GM23338 (cell line): ENCODE measurements at regions not wholly inside any gene's neighbourhood (a gene's known extent, or its start where the extent isn't known, plus 50 kb on each side); places are given as distances from the start of the nearest gene placed in this dataset.

Experiments
- ATAC-seq: fragments of 200-7000 bp; cut with Tn5 transposase; 3 replicates; pipeline ENCODE4 v1.9.1; 2020
- DNase-seq: peaks from one replicate; pipeline ENCODE4 v3.0.0-alpha.2; 2015; ENCODE audit warnings: low spot score
- H2AFZ ChIP-seq: fragments of 200-600 bp; sonication (generic); 2 replicates; pipeline ENCODE4 v1.8.0; 2016; ENCODE audit warnings: antibody characterized with exemption, mild to moderate bottlenecking, moderate library complexity
- H3F3A ChIP-seq: fragments of 200-600 bp; sonication (generic); replicated peaks from 2 replicates; pipeline ENCODE4 v1.8.0; 2017; ENCODE audit warnings: antibody characterized with exemption, mixed run types, low read depth
- H3K27ac ChIP-seq: fragments of 200-600 bp; sonication (generic); 2 replicates; pipeline ENCODE4 v1.6.1; 2016; ENCODE audit warnings: low read depth
- H3K27me3 ChIP-seq: fragments of 200-600 bp; sonication (generic); 2 replicates; pipeline ENCODE4 v1.8.0; 2016; ENCODE audit warnings: mild to moderate bottlenecking, mixed run types, moderate library complexity; ENCODE audit not compliant: insufficient read depth
- H3K36me3 ChIP-seq: fragments of 200-600 bp; sonication (generic); 2 replicates; pipeline ENCODE4 v1.8.0; 2016; ENCODE audit warnings: mild to moderate bottlenecking; ENCODE audit not compliant: insufficient read depth
- H3K4me1 ChIP-seq: fragments of 200-600 bp; sonication (generic); 2 replicates; pipeline ENCODE4 v1.8.0; 2016; ENCODE audit warnings: mild to moderate bottlenecking, moderate library complexity; ENCODE audit not compliant: insufficient read depth
- H3K4me2 ChIP-seq: fragments of 200-600 bp; sonication (generic); 2 replicates; pipeline ENCODE4 v1.7.1; 2017; ENCODE audit warnings: mixed run types
- H3K4me3 ChIP-seq: fragments of 200-600 bp; sonication (generic); 2 replicates; pipeline ENCODE4 v1.6.1; 2016; ENCODE audit warnings: mixed run types
- H3K79me2 ChIP-seq: fragments of 200-600 bp; sonication (generic); replicated peaks from 2 replicates; pipeline ENCODE4 v1.8.0; 2017; ENCODE audit warnings: mild to moderate bottlenecking; ENCODE audit not compliant: insufficient read depth
- H3K9me2 ChIP-seq: fragments of 200-600 bp; sonication (generic); 2 replicates; pipeline ENCODE4 v1.8.0; 2017; ENCODE audit not compliant: insufficient read depth
- H4K20me1 ChIP-seq: fragments of 200-600 bp; sonication (generic); replicated peaks from 2 replicates; pipeline ENCODE4 v1.8.0; 2017; ENCODE audit warnings: mild to moderate bottlenecking; ENCODE audit not compliant: insufficient read depth
- H3K27ac Mint-ChIP-seq: 2 replicates; pipeline ENCODE4 v1.8.0; 2020; ENCODE audit warnings: inconsistent platforms, mild to moderate bottlenecking, moderate library complexity, mixed read lengths
- H3K27me3 Mint-ChIP-seq: 3 replicates; pipeline ENCODE4 v1.8.0; 2022; ENCODE audit warnings: low read depth, mild to moderate bottlenecking, moderate library complexity, mixed read lengths, inconsistent platforms; ENCODE audit not compliant: insufficient read depth, poor library complexity
- H3K36me3 Mint-ChIP-seq: 3 replicates; pipeline ENCODE4 v1.8.0; 2021; ENCODE audit warnings: low read depth, mild to moderate bottlenecking, inconsistent platforms, moderate library complexity, mixed read lengths
- H3K4me1 Mint-ChIP-seq: 3 replicates; pipeline ENCODE4 v1.8.0; 2020; ENCODE audit warnings: mild to moderate bottlenecking, inconsistent platforms, mixed read lengths
- H3K4me3 Mint-ChIP-seq: 3 replicates; pipeline ENCODE4 v1.8.0; 2021; ENCODE audit warnings: moderate library complexity, mild to moderate bottlenecking, inconsistent platforms, mixed read lengths
- H3K9me3 Mint-ChIP-seq: 3 replicates; pipeline ENCODE4 v1.8.0; 2020; ENCODE audit warnings: moderate library complexity, mild to moderate bottlenecking, inconsistent platforms, mixed read lengths
- EZH2 ChIP-seq: fragments of 200-600 bp; sonication (generic); IDR thresholded peaks from one replicate; pipeline ENCODE4 v1.8.0; 2017; ENCODE audit warnings: antibody characterized with exemption, mild to moderate bottlenecking, low read depth; ENCODE audit not compliant: unreplicated experiment
- EZH2phosphoT487 ChIP-seq: fragments of 200-600 bp; sonication (generic); IDR thresholded peaks from one replicate; pipeline ENCODE4 v1.8.1; 2018; ENCODE audit warnings: antibody characterized with exemption; ENCODE audit not compliant: unreplicated experiment
- JUNB ChIP-seq: IDR thresholded peaks from one replicate; pipeline ENCODE4 v1.6.1; 2016; ENCODE audit warnings: antibody characterized with exemption; ENCODE audit not compliant: unreplicated experiment
- NANOG ChIP-seq: IDR thresholded peaks from 2 replicates; pipeline ENCODE4 v1.6.1; 2016; ENCODE audit warnings: antibody characterized with exemption, borderline replicate concordance
- POLR2AphosphoS5 ChIP-seq: IDR thresholded peaks from 2 replicates; pipeline ENCODE4 v1.6.1; 2016; ENCODE audit warnings: antibody characterized with exemption, low read depth
- STAT1 ChIP-seq: IDR thresholded peaks from one replicate; pipeline ENCODE4 v1.6.1; 2016; ENCODE audit warnings: antibody characterized with exemption; ENCODE audit not compliant: unreplicated experiment
- ZNF114 ChIP-seq: fragments of 250-450 bp; sonication (Bioruptor Pico); IDR thresholded peaks from 2 replicates; pipeline ENCODE4 v1.5.0; 2020; ENCODE audit warnings: mild to moderate bottlenecking, moderate library complexity
- ZNF331 ChIP-seq: fragments of 250-450 bp; sonication (Bioruptor Pico); IDR thresholded peaks from 2 replicates; pipeline ENCODE4 v1.5.0; 2020; ENCODE audit warnings: low read depth, mild to moderate bottlenecking, moderate library complexity
- TF ChIP-seq, protein P1 (sequence below): IDR thresholded peaks from one replicate; pipeline ENCODE4 v1.6.1; 2018; ENCODE audit warnings: antibody characterized with exemption; ENCODE audit not compliant: unreplicated experiment
- TF ChIP-seq, protein P2 (sequence below), 2 experiments: fragments of 200-600 bp in 1 of 2; sonication (generic) in 1 of 2; conservative IDR thresholded peaks; 2 replicates each; pipeline versions ENCODE4 v1.5.1 to v1.6.1; 2016 to 2017; ENCODE audit warnings: antibody characterized with exemption in 2 of 2, low read depth in 2 of 2, mild to moderate bottlenecking in 2 of 2, moderate library complexity in 1 of 2

DNA sequence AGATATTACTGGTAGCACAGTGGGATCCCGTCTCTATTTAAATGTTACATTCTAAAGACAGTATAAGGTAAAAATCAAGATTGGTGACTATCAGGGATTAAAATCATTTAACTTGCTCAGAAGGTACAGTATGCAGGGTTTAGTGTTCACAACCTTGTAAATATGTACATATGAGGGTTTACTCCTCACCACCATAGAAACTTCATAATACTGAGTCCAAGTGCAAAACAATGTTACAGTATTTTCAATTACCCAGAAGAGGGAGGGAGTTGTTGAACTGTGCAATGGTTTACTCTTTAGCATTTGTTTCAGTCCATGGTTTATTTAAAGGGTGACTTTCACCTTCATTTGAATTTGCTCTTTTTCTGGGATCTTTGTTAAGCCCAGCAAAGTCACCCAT lies 165.1 kb downstream of the ZNF621 start (continued):
- TF ChIP-seq, protein P1, sequence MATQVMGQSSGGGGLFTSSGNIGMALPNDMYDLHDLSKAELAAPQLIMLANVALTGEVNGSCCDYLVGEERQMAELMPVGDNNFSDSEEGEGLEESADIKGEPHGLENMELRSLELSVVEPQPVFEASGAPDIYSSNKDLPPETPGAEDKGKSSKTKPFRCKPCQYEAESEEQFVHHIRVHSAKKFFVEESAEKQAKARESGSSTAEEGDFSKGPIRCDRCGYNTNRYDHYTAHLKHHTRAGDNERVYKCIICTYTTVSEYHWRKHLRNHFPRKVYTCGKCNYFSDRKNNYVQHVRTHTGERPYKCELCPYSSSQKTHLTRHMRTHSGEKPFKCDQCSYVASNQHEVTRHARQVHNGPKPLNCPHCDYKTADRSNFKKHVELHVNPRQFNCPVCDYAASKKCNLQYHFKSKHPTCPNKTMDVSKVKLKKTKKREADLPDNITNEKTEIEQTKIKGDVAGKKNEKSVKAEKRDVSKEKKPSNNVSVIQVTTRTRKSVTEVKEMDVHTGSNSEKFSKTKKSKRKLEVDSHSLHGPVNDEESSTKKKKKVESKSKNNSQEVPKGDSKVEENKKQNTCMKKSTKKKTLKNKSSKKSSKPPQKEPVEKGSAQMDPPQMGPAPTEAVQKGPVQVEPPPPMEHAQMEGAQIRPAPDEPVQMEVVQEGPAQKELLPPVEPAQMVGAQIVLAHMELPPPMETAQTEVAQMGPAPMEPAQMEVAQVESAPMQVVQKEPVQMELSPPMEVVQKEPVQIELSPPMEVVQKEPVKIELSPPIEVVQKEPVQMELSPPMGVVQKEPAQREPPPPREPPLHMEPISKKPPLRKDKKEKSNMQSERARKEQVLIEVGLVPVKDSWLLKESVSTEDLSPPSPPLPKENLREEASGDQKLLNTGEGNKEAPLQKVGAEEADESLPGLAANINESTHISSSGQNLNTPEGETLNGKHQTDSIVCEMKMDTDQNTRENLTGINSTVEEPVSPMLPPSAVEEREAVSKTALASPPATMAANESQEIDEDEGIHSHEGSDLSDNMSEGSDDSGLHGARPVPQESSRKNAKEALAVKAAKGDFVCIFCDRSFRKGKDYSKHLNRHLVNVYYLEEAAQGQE: no peak
- no peak for TF ChIP-seq POLR2AphosphoS5
- no peak for TF ChIP-seq ZNF331 (CRISPR knock-in tag)

DNA sequence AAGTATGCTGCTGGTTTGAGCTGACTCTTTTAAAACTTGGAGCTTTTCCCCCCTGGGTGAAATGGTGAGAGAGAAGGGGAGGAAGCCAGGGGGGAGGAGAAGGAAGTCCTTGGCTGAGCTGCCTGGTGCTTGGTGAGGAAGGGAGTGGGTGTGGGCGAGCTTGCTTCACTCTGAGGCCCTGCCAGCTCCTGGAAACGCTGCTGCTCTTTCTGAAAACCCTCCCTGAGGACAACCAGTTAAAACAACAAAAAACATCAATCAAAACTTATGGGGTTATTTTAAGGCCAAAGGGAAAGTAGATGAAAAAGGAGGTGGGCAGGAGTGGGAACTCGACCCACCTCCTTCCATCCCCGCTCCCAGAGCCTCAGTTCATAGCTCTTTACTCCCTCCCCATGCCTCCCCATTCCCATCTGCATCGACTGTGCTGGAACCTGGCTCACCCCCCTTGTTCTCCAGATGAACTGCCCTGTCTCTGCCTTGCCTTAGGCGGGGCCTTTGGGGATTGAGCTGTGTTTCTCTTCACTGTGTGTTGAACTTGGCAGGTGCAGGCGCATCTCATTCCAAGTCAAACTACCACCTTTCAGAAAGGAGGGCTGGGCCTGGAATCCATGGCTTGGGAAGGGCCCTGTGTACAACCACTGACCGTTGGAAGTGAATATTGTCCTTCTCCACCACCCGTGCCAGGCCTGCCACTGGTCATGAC lies 166.1 kb downstream of the ZNF621 start:
- TF ChIP-seq NANOG: no peak
- TF ChIP-seq, protein P2, sequence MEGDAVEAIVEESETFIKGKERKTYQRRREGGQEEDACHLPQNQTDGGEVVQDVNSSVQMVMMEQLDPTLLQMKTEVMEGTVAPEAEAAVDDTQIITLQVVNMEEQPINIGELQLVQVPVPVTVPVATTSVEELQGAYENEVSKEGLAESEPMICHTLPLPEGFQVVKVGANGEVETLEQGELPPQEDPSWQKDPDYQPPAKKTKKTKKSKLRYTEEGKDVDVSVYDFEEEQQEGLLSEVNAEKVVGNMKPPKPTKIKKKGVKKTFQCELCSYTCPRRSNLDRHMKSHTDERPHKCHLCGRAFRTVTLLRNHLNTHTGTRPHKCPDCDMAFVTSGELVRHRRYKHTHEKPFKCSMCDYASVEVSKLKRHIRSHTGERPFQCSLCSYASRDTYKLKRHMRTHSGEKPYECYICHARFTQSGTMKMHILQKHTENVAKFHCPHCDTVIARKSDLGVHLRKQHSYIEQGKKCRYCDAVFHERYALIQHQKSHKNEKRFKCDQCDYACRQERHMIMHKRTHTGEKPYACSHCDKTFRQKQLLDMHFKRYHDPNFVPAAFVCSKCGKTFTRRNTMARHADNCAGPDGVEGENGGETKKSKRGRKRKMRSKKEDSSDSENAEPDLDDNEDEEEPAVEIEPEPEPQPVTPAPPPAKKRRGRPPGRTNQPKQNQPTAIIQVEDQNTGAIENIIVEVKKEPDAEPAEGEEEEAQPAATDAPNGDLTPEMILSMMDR (conservative IDR thresholded peaks at IDR 0.05; ENCODE audit: low read depth in 2 of 2): no peak
- DNase-seq: no peak
- H3K27ac ChIP-seq: no peak overlapping the region
- H2AFZ ChIP-seq: 0 out of 2 replicates have a peak overlapping the region, but pooled peaks have one; percentile 28
- H3K27me3 Mint-ChIP-seq: peaks cover 3% of the 10 kb centered on the region
- no peaks in the 10 kb centered on the region for H3K27me3 ChIP-seq
- no peak overlapping the region for H3K4me2 ChIP-seq
- peaks cover 3% of the 10 kb centered on the region; the same call in 1 of the 2 replicates for H3K9me2 ChIP-seq
- H3K4me1 ChIP-seq: no peaks in the 10 kb centered on the region
- no peak overlapping the region for H3K4me3 Mint-ChIP-seq
- H3K36me3 Mint-ChIP-seq: no peaks in the 10 kb centered on the region
- H4K20me1 ChIP-seq: no peaks in the 10 kb centered on the region
- no peaks in the 10 kb centered on the region for H3K9me3 Mint-ChIP-seq
- no peak overlapping the region for H3K4me3 ChIP-seq
- no peaks in the 10 kb centered on the region for H3K36me3 ChIP-seq
- H3K79me2 ChIP-seq: no peaks in the 10 kb centered on the region
- no peaks in the 10 kb centered on the region for H3F3A ChIP-seq
- H3K4me1 Mint-ChIP-seq: no peaks in the 10 kb centered on the region; the same call in 2 of the 3 replicates
- no peak overlapping the region for H3K27ac Mint-ChIP-seq
- ATAC-seq: no peak

DNA sequence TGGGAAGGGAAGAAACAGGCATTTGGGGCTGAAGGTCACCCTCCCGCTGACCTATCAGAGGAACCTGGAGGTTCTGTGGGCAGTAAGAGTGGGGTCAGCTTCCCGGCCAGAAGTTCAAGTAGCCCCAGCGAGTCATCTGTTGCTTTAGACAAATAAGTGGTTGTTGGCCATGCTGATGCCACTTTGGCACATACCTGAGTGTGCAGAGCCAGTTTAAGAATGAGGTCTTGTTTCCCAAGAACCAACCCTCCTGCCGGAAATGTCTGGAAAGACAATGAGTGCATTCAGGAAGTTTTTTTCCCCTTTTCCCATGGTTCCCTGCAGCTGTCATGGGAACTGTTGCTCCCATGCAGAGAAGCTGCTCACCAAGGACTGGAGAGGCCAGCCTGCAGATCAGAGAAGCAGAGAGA lies 166.7 kb downstream of the ZNF621 start:
- Mint-ChIP-seq H3K27ac (no peak overlapping the region), H3K27me3 (peaks cover 3% of the 10 kb centered on the region), H3K4me1 (no peaks in the 10 kb centered on the region; the same call in 2 of the 3 replicates), H3K4me3 (no peak overlapping the region), H3K36me3 (no peaks in the 10 kb centered on the region), H3K9me3 (no peaks in the 10 kb centered on the region)
- H3K4me2 ChIP-seq: no peak overlapping the region
- no peak overlapping the region for H2AFZ ChIP-seq
- H3K4me3 ChIP-seq: no peak overlapping the region
- no peaks in the 10 kb centered on the region for H4K20me1 ChIP-seq
- ATAC-seq (no peak), DNase-seq (no peak)
- H3K36me3 ChIP-seq: no peaks in the 10 kb centered on the region
- H3K27me3 ChIP-seq: no peaks in the 10 kb centered on the region
- no peaks in the 10 kb centered on the region for H3K4me1 ChIP-seq
- H3F3A ChIP-seq: no peaks in the 10 kb centered on the region
- H3K27ac ChIP-seq: no peak overlapping the region
- no peaks in the 10 kb centered on the region for H3K79me2 ChIP-seq
- peaks cover 3% of the 10 kb centered on the region; the same call in 1 of the 2 replicates for H3K9me2 ChIP-seq
- TF ChIP-seq, protein P2 (conservative IDR thresholded peaks at IDR 0.05; ENCODE audit: low read depth in 2 of 2): no peak
- TF ChIP-seq ZNF331 (CRISPR knock-in tag) (no peak), EZH2 (no peak), STAT1 (no peak), ZNF114 (CRISPR knock-in tag) (no peak), JUNB (no peak), POLR2AphosphoS5 (no peak), EZH2phosphoT487 (no peak)
- TF ChIP-seq, protein P1: no peak
